OCI-LY3 (cell line): ENCODE measurements at regions not wholly inside any gene's neighbourhood (a gene's known extent, or its start where the extent isn't known, plus 50 kb on each side); places are given as distances from the start of the nearest gene placed in this dataset.

Source experiments
- EZH2phosphoT487 ChIP-seq: fragments of 200-600 bp; shearing (Covaris generic); IDR thresholded peaks from 2 replicates; pipeline ENCODE4 v1.6.1; 2018; ENCODE audit warnings: antibody characterized with exemption, mixed run types, low read depth
- TF ChIP-seq, protein P1 (sequence below): fragments of 200-600, 300-600 bp; sonication (generic); IDR thresholded peaks from 2 replicates; pipeline ENCODE4 v1.5.1; 2014; ENCODE audit warnings: antibody characterized with exemption, low read length, low read depth

DNA sequence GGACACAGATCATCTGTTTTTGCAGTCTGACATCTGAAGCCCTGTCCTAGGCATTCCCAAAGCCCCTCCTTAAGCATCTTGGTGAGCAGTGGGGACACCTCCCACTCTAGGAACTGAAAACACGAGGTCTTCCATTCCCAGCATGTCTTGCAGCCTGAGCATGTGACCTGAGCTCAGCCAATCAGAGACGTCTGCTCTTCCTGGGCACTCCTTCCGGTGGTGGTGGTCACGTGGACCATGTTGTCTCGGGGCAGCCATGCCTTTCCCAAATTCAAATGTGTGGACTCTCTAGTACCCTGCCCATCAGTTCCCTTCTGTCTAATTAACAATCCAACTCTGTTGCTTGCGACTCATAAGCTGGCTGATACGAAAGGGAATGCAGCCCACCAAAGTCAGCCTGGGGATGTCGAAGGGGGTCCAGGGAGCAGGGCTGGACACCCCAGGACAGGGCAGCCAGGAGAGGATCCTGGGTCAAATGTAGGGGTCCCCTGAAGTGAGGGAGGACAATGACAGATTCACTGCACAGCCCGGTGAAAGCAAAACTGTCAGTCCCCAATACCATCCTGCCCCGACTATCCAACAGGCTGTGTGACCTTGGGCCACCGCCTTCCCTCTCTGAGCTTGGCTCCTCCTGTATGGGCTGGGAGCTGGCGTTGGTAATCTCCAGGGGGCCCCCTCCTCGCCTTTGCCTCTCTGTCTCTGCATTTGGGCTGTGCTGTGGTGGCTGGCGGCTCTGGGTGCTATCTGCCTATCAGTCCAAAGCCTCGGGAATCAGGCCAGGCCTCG is 57.4 kb upstream of the BAIAP2L1 start:
- TF ChIP-seq, protein P1, sequence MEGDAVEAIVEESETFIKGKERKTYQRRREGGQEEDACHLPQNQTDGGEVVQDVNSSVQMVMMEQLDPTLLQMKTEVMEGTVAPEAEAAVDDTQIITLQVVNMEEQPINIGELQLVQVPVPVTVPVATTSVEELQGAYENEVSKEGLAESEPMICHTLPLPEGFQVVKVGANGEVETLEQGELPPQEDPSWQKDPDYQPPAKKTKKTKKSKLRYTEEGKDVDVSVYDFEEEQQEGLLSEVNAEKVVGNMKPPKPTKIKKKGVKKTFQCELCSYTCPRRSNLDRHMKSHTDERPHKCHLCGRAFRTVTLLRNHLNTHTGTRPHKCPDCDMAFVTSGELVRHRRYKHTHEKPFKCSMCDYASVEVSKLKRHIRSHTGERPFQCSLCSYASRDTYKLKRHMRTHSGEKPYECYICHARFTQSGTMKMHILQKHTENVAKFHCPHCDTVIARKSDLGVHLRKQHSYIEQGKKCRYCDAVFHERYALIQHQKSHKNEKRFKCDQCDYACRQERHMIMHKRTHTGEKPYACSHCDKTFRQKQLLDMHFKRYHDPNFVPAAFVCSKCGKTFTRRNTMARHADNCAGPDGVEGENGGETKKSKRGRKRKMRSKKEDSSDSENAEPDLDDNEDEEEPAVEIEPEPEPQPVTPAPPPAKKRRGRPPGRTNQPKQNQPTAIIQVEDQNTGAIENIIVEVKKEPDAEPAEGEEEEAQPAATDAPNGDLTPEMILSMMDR, result no peak
- TF ChIP-seq EZH2phosphoT487, result no peak
